HG02642 (cell line): ENCODE measurements at regions not wholly inside any gene's neighbourhood (a gene's known extent, or its start where the extent isn't known, plus 50 kb on each side); places are given as distances from the start of the nearest gene placed in this dataset.

Experiments
- ATAC-seq: cut with Tn5 transposase; IDR thresholded peaks from one replicate; pipeline ENCODE4 v1.9.1; 2021; ENCODE audit warnings: mild to moderate bottlenecking; ENCODE audit not compliant: unreplicated experiment, poor library complexity

- ATAC-seq: no peak
Observed at GRCh38 chr12:124461851-124462623, 105.4 kb downstream of the NCOR2 start.

- no peak for ATAC-seq
Observed at GRCh38 chr12:124461241-124461673, 106.2 kb downstream of the NCOR2 start.

- ATAC-seq: no peak
Observed at GRCh38 chr12:124460771-124461170, 106.6 kb downstream of the NCOR2 start.

- no peak for ATAC-seq
Observed at GRCh38 chr12:124459852-124460645, 107.4 kb downstream of the NCOR2 start.

GRCh38 chr12:124458992-124459851 is 108.2 kb downstream of the NCOR2 start:
- no peak for ATAC-seq

- no peak for ATAC-seq
Observed at GRCh38 chr12:124458220-124458991, 109.0 kb downstream of the NCOR2 start.

GRCh38 chr12:124457287-124458219 is 109.9 kb downstream of the NCOR2 start:
- ATAC-seq: peak; percentile 35

GRCh38 chr12:124456652-124457152 is 110.7 kb downstream of the NCOR2 start:
- peak; percentile 25 for ATAC-seq

GRCh38 chr12:124456133-124456651 is 111.2 kb downstream of the NCOR2 start:
- ATAC-seq: no peak

- ATAC-seq: no peak
Observed at GRCh38 chr12:124455336-124455735, 112.1 kb downstream of the NCOR2 start.

GRCh38 chr12:124454735-124455134 is 112.7 kb downstream of the NCOR2 start:
- no peak for ATAC-seq

GRCh38 chr12:124454352-124454725 is 113.1 kb downstream of the NCOR2 start:
- ATAC-seq: no peak

- ATAC-seq: peak; percentile 77
Observed at GRCh38 chr12:124453419-124454351, 113.7 kb downstream of the NCOR2 start.

GRCh38 chr12:124452576-124453331 is 114.7 kb downstream of the NCOR2 start:
- ATAC-seq: no peak

GRCh38 chr12:124451637-124452243 is 115.7 kb downstream of the NCOR2 start:
- ATAC-seq: no peak

- ATAC-seq: no peak
Observed at GRCh38 chr12:124451016-124451415, 116.4 kb downstream of the NCOR2 start.
